Sigmoid colon (tissue), 6 donors: ENCODE measurements at regions not wholly inside any gene's neighbourhood (a gene's known extent, or its start where the extent isn't known, plus 50 kb on each side); places are given as distances from the start of the nearest gene placed in this dataset.

Experiments used
- DNase-seq: peaks from one replicate; pipeline ENCODE4 v3.0.0-alpha.2; 2019
- H3K27ac ChIP-seq, 4 donors: fragments of 200-600 bp; sonication (generic); one replicate each; pipeline ENCODE4 v1.5.1; 2016 to 2019; ENCODE audit warnings: mild to moderate bottlenecking in 1 of 4
- H3K27me3 ChIP-seq, 3 donors: fragments of 200-600 bp; sonication (generic); one replicate each; pipeline ENCODE4 v1.5.1; 2019; ENCODE audit warnings: mild to moderate bottlenecking in 1 of 3
- H3K36me3 ChIP-seq, 4 donors: fragments of 200-600 bp; sonication (generic); one replicate each; pipeline ENCODE4 v1.5.1; 2016 to 2019
- H3K4me1 ChIP-seq, 4 donors: fragments of 200-600 bp; sonication (generic); one replicate each; pipeline ENCODE4 v1.5.1; 2017 to 2019
- H3K4me3 ChIP-seq, 4 donors: fragments of 200-600 bp; sonication (generic); one replicate each; pipeline ENCODE4 v1.5.1; 2017 to 2019; ENCODE audit warnings: mild to moderate bottlenecking in 2 of 4, moderate library complexity in 1 of 4
- H3K9me3 ChIP-seq, 4 donors: fragments of 200-600 bp in 3 of 4; sonication (generic) in 3 of 4; one replicate each; pipeline versions ENCODE4 v1.5.1 to v1.6.1; 2013 to 2019
- EP300 ChIP-seq, 4 donors: sonication (generic); formaldehyde crosslinking; IDR thresholded peaks; one replicate each; pipeline ENCODE4 v1.6.1; 2017; ENCODE audit warnings: antibody characterized with exemption in 4 of 4
- POLR2A ChIP-seq, 2 donors: fragments of 450-650 bp; IDR thresholded peaks; one replicate each; pipeline ENCODE4 v1.6.1; 2016; ENCODE audit warnings: antibody characterized with exemption in 2 of 2, mild to moderate bottlenecking in 2 of 2, moderate library complexity in 2 of 2
- POLR2AphosphoS5 ChIP-seq, 4 donors: sonication (generic); formaldehyde crosslinking; IDR thresholded peaks; one replicate each; pipeline ENCODE4 v1.6.1; 2017; ENCODE audit warnings: antibody characterized with exemption in 4 of 4
- WGBS, 2 donors: extraction: QIAGEN DNeasy Blood & Tissue Kit; methylation state at CpG; one replicate each; pipeline ENCODE4 v1.1.7; 2013; 5-methylcytosine and 5-hydroxymethylcytosine counted together
- intact Hi-C: fragments of 100-400 bp; cut with DNase I; formaldehyde crosslinking; loops from one replicate; pipeline ENCODE4 v1.15.1; 2023
- TF ChIP-seq, protein P1 (sequence below), 4 experiments: fragments of 450-650 bp in 3 of 4; fragments of 200-600 bp in 1 of 4; IDR thresholded peaks; one replicate each; pipeline ENCODE4 v1.5.1; 2016 to 2019; ENCODE audit warnings: antibody characterized with exemption in 4 of 4, mild to moderate bottlenecking in 3 of 4, moderate library complexity in 2 of 4
- donor health status: healthy with polysubstance abuse.
- donor health status: healthy.

DNA sequence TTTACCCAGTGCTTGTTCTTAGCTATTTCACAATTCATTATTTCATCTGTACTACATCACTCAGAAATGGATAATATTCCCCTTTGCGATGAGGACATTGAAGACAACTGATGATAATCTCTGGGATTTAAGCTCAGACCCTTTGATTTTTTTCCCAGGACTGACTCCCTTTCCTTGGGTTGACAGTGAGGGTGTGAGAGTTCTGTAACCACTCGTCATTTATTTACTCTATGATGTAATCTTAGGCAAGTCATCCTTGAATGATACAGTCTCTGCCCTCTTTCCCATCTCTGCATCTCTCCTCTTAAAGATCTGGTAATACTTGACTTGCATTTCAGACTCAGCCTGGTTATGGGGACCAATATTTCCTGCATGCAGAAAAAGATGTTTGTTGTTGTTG is 1041.7 kb downstream of the AGBL1 start:
- intact Hi-C loops: no loop called here
- TF ChIP-seq, protein P1, sequence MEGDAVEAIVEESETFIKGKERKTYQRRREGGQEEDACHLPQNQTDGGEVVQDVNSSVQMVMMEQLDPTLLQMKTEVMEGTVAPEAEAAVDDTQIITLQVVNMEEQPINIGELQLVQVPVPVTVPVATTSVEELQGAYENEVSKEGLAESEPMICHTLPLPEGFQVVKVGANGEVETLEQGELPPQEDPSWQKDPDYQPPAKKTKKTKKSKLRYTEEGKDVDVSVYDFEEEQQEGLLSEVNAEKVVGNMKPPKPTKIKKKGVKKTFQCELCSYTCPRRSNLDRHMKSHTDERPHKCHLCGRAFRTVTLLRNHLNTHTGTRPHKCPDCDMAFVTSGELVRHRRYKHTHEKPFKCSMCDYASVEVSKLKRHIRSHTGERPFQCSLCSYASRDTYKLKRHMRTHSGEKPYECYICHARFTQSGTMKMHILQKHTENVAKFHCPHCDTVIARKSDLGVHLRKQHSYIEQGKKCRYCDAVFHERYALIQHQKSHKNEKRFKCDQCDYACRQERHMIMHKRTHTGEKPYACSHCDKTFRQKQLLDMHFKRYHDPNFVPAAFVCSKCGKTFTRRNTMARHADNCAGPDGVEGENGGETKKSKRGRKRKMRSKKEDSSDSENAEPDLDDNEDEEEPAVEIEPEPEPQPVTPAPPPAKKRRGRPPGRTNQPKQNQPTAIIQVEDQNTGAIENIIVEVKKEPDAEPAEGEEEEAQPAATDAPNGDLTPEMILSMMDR (IDR thresholded peaks at IDR 0.05): no peak
- TF ChIP-seq EP300 (IDR thresholded peaks at IDR 0.05) (no peak), POLR2AphosphoS5 (IDR thresholded peaks at IDR 0.05) (no peak), POLR2A (IDR thresholded peaks at IDR 0.05) (no peak)
- Histone ChIP-seq H3K27me3 (no peaks in the 10 kb centered on the region), H3K36me3 (no peaks in the 10 kb centered on the region), H3K4me3 (no peak overlapping the region), H3K27ac (no peak overlapping the region), H3K9me3 (peaks cover 0 to 5% (median 0%) of the 10 kb centered on the region in 4 donors), H3K4me1 (peaks cover 0 to 11% (median 7%) of the 10 kb centered on the region in 4 donors)
- 49 to 67% methylated on average over 2 of the region's 2 CpGs for WGBS, 2 donors
- DNase-seq: no peak

DNA sequence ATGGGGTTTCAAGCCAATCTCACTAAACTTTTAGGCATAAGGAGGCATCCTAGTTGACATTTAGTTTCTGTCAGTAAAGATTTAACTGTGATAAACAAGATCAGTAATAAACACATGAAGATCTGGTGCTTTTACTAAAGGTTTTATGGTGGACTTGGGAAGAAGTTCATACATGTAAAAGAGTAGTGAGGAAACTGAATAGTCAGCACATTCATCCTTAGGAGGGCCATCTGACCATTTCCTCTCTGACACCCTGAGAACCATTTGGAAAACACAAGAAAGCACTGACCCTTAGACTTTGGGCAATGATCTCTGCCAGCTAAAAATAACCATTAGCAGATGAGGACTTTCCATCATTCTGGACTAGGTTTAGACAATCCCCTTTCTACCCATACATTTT is 1040.9 kb downstream of the AGBL1 start:
- TF ChIP-seq EP300 (IDR thresholded peaks at IDR 0.05) (no peak), POLR2AphosphoS5 (IDR thresholded peaks at IDR 0.05) (no peak), POLR2A (IDR thresholded peaks at IDR 0.05) (no peak)
- TF ChIP-seq, protein P1 (IDR thresholded peaks at IDR 0.05): no peak
- no peaks in the 10 kb centered on the region for H3K27me3 ChIP-seq
- H3K4me3 ChIP-seq: no peak overlapping the region
- no peaks in the 10 kb centered on the region for H3K36me3 ChIP-seq
- intact Hi-C loops: no loop called here
- no peak overlapping the region for H3K27ac ChIP-seq
- DNase-seq: no peak
- peaks cover 0 to 5% (median 0%) of the 10 kb centered on the region in 4 donors for H3K9me3 ChIP-seq
- H3K4me1 ChIP-seq: peaks cover 0 to 11% (median 7%) of the 10 kb centered on the region in 4 donors

DNA sequence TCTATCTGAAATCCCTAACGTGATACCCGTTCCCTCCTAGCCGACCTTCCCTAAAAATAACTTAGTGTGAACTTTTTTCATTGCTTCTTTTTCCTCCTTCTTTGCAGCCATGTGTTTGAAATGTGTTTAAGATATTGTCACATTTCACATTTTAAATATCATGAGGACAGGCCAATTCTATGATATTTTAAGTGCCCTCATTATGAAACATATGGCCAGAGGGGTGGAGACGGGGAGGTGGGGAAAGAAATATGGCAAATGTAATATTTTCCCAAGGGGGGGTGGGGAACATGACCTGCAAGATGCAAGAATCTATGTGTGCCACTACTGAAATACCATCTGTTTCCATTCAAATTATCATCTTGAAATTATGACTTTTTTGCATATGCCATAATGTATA is 1039.2 kb downstream of the AGBL1 start:
- peaks cover 0 to 5% (median 0%) of the 10 kb centered on the region in 4 donors for H3K9me3 ChIP-seq
- TF ChIP-seq, protein P1 (IDR thresholded peaks at IDR 0.05): no peak
- no peak for TF ChIP-seq POLR2AphosphoS5 (IDR thresholded peaks at IDR 0.05)
- TF ChIP-seq POLR2A (IDR thresholded peaks at IDR 0.05): no peak
- TF ChIP-seq EP300 (IDR thresholded peaks at IDR 0.05): no peak
- peaks cover 0 to 11% (median 7%) of the 10 kb centered on the region in 4 donors for H3K4me1 ChIP-seq
- intact Hi-C loops: no loop called here
- no peak overlapping the region for H3K27ac ChIP-seq
- H3K36me3 ChIP-seq: no peaks in the 10 kb centered on the region
- no peak for DNase-seq
- H3K27me3 ChIP-seq: no peaks in the 10 kb centered on the region
- 82 to 85% methylated on average over 4 of the region's 4 CpGs for WGBS, 2 donors
- H3K4me3 ChIP-seq: no peak overlapping the region

DNA sequence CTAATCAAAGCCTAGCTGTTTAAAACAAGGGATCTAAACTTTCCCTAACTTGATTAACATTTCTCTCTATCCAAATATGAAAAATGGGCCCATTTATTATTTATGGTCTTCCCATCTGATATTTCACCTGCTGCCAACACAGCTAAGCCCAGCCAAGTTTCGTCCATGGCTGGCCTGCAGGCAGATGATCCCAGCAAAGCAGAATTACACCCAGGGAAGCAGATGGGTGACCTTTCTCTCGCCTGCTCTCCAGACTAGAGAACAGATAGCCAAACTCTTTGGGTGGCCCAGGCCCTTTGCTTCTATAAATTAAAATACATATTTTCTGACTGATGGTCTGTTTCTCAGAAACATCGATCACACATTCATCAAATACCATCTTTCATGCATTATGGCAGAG is 1038.8 kb downstream of the AGBL1 start:
- 57 to 64% methylated on average over 3 of the region's 3 CpGs for WGBS, 2 donors
- Histone ChIP-seq H3K4me1 (peaks cover 0 to 11% (median 7%) of the 10 kb centered on the region in 4 donors), H3K9me3 (peaks cover 0 to 5% (median 0%) of the 10 kb centered on the region in 4 donors), H3K27ac (no peak overlapping the region), H3K36me3 (no peaks in the 10 kb centered on the region), H3K27me3 (no peaks in the 10 kb centered on the region), H3K4me3 (no peak overlapping the region)
- TF ChIP-seq POLR2AphosphoS5 (IDR thresholded peaks at IDR 0.05) (no peak), EP300 (IDR thresholded peaks at IDR 0.05) (no peak), POLR2A (IDR thresholded peaks at IDR 0.05) (no peak)
- TF ChIP-seq, protein P1 (IDR thresholded peaks at IDR 0.05): no peak
- intact Hi-C loops: no loop called here
- DNase-seq: no peak

DNA sequence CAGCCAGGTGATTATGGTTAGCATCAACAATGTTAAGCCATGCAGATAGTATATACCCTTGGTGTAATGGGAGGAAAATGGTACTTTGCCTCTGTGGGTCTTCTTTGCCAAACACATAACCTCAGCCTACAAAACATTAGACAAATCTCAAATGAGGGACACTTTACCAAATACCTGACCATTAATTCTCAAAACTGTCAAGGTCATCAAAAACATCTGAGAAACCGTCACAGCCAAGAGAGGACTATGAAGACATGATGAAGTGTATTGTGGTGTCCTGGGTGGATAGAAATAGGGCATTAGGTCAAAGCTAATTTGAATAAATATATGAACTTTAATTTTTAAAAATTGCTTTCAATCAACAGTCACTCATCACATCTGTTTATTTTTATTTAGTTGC is 1036.1 kb downstream of the AGBL1 start:
- no peak overlapping the region for H3K4me3 ChIP-seq
- intact Hi-C loops: no loop called here
- 77 to 87% methylated on average over 1 of the region's 1 CpG for WGBS, 2 donors
- no peak for DNase-seq
- no peaks in the 10 kb centered on the region for H3K36me3 ChIP-seq
- no peak overlapping the region for H3K27ac ChIP-seq
- TF ChIP-seq POLR2A (IDR thresholded peaks at IDR 0.05) (no peak), POLR2AphosphoS5 (IDR thresholded peaks at IDR 0.05) (no peak), EP300 (IDR thresholded peaks at IDR 0.05) (no peak)
- TF ChIP-seq, protein P1 (IDR thresholded peaks at IDR 0.05): no peak
- H3K9me3 ChIP-seq: no peaks in the 10 kb centered on the region
- no peaks in the 10 kb centered on the region for H3K27me3 ChIP-seq
- H3K4me1 ChIP-seq: peaks cover 0 to 11% (median 7%) of the 10 kb centered on the region in 4 donors
